ENCODE measurements at regions not wholly inside any gene's neighbourhood (a gene's known extent, or its start where the extent isn't known, plus 50 kb on each side); places are given as distances from the start of the nearest gene placed in this dataset.

GRCh38 chr18:51522338-51522737 is 324.9 kb upstream of the MEX3C start:
- H3K9me3 Mint-ChIP-seq, result no peaks in the 10 kb centered on the region
- no peak overlapping the region for H3K27ac Mint-ChIP-seq
- H3K27me3 Mint-ChIP-seq (ENCODE audit: low read depth), result no peaks in the 10 kb centered on the region
- H3K4me1 Mint-ChIP-seq, result no peaks in the 10 kb centered on the region
- no peaks in the 10 kb centered on the region for H3K36me3 Mint-ChIP-seq (ENCODE audit: low read depth)
- no peak for TF ChIP-seq CTCF (IDR thresholded peaks at IDR 0.05; ENCODE audit: unreplicated experiment in 3 of 3)
- no peak overlapping the region for H3K4me3 Mint-ChIP-seq

- Mint-ChIP-seq H3K4me1 (no peaks in the 10 kb centered on the region), H3K4me3 (no peak overlapping the region), H3K36me3 (ENCODE audit: low read depth) (no peaks in the 10 kb centered on the region), H3K9me3 (no peaks in the 10 kb centered on the region), H3K27ac (no peak overlapping the region), H3K27me3 (ENCODE audit: low read depth) (no peaks in the 10 kb centered on the region)
- no peak for TF ChIP-seq CTCF (IDR thresholded peaks at IDR 0.05; ENCODE audit: unreplicated experiment in 3 of 3)
Measured at GRCh38 chr18:51522821-51523220, 325.3 kb upstream of the MEX3C start.

- Mint-ChIP-seq H3K9me3 (no peaks in the 10 kb centered on the region), H3K4me1 (no peaks in the 10 kb centered on the region), H3K4me3 (no peak overlapping the region), H3K36me3 (ENCODE audit: low read depth) (no peaks in the 10 kb centered on the region), H3K27me3 (ENCODE audit: low read depth) (no peaks in the 10 kb centered on the region), H3K27ac (no peak overlapping the region)
- TF ChIP-seq CTCF (IDR thresholded peaks at IDR 0.05; ENCODE audit: unreplicated experiment in 3 of 3), result no peak
Measured at GRCh38 chr18:51523671-51524070, 326.2 kb upstream of the MEX3C start.

DNA sequence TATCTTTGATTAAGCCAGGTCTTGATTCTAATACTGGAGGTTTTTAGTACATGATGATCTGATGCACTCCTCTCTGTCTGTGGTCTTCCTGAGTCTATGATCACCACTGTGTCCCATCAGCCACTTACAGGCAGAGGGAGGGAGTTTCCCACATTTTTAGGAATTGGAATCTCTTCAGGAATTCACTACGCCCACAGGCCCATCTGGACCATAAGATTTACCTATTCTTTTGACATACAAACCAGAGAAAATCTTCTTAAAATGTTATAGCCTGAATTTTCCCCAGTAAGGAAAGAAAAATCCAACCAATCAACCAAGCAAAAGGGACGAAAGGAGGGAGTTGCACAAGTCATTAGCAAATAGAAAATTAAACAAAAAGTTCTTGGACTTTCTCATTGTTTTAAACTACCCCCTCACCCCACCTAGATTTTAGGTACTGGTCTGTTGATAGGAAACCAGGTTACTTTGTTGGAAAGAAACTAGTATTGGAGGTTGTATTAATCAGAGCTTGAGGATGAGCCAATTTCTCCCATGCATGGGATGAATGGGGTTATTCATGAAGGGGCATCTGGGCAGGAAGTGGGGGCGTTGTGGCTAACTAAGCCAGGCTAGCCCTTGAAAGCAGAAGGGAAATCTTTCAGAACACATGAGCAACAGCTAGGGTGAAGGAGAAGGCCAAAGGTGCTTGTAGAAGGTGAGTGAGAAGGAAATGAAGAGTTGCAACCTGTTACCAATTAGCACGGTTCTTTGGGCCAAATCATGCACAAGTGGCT is 328.2 kb upstream of the MEX3C start:
- no peaks in the 10 kb centered on the region for H3K36me3 Mint-ChIP-seq (ENCODE audit: low read depth)
- no peaks in the 10 kb centered on the region for H3K9me3 Mint-ChIP-seq
- no peaks in the 10 kb centered on the region for H3K27me3 Mint-ChIP-seq (ENCODE audit: low read depth)
- no peak for TF ChIP-seq CTCF (IDR thresholded peaks at IDR 0.05; ENCODE audit: unreplicated experiment in 3 of 3)
- no peaks in the 10 kb centered on the region for H3K4me1 Mint-ChIP-seq
- H3K4me3 Mint-ChIP-seq, result no peak overlapping the region
- no peak overlapping the region for H3K27ac Mint-ChIP-seq

- no peak for TF ChIP-seq CTCF (IDR thresholded peaks at IDR 0.05; ENCODE audit: unreplicated experiment in 3 of 3)
- Mint-ChIP-seq H3K4me3 (no peak overlapping the region), H3K27ac (no peak overlapping the region), H3K9me3 (no peaks in the 10 kb centered on the region), H3K4me1 (no peaks in the 10 kb centered on the region), H3K27me3 (ENCODE audit: low read depth) (no peaks in the 10 kb centered on the region), H3K36me3 (ENCODE audit: low read depth) (no peaks in the 10 kb centered on the region)
Measured at GRCh38 chr18:51527826-51528225, 330.3 kb upstream of the MEX3C start.

DNA sequence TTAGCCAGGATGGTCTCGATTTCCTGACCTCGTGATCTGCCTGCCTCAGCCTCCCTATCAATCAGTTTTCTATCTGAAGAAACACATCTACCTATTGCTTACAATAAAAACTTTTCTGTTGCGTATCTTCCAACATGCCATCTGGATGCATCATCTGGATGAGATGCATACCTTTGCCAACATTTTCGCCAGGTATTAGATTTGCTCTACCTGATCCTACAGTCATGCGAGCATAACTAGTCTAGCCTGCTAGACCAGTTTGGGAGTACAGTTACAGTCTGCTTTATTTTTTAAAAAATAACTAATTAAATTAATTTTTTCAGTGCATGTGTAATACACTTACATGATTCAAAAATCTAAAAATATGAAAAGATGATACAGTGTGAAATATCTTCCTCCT is 334.0 kb upstream of the MEX3C start:
- Mint-ChIP-seq H3K4me1 (no peaks in the 10 kb centered on the region), H3K27ac (no peak overlapping the region), H3K9me3 (no peaks in the 10 kb centered on the region), H3K27me3 (ENCODE audit: low read depth) (no peaks in the 10 kb centered on the region), H3K36me3 (ENCODE audit: low read depth) (no peaks in the 10 kb centered on the region), H3K4me3 (no peak overlapping the region)
- no peak for TF ChIP-seq CTCF (IDR thresholded peaks at IDR 0.05; ENCODE audit: unreplicated experiment in 3 of 3)

Measured in nephron (organoid).